ENCODE measurements at regions not wholly inside any gene's neighbourhood (a gene's known extent, or its start where the extent isn't known, plus 50 kb on each side); places are given as distances from the start of the nearest gene placed in this dataset.

GRCh38 chrX:110944311-110944750 lies 148.7 kb upstream of the CHRDL1 start:
- Histone ChIP-seq H3K4me1 (ENCODE audit: control insufficient read depth, extremely low read depth, insufficient read depth, low read length) (no peaks in the 10 kb centered on the region), H3K9ac (ENCODE audit: control insufficient read depth, extremely low read depth, insufficient read depth, low read length) (no peak overlapping the region), H3K27me3 (ENCODE audit: control insufficient read depth, extremely low read depth, insufficient read depth, low read length) (peaks cover 28% of the 10 kb centered on the region), H3K4me3 (ENCODE audit: control insufficient read depth in 2 of 3, extremely low read depth in 1 of 3, insufficient read depth in 2 of 3, low read depth in 1 of 3, low read length in 3 of 3) (no peak overlapping the region), H3K9me1 (ENCODE audit: control insufficient read depth, extremely low read depth, insufficient read depth, low read length) (no peaks in the 10 kb centered on the region), H2AFZ (ENCODE audit: control insufficient read depth, low read length) (no peak overlapping the region), H3K79me2 (ENCODE audit: control insufficient read depth, insufficient read depth, low read length) (no peaks in the 10 kb centered on the region), H3K27ac (ENCODE audit: control insufficient read depth, insufficient read depth, low read length) (no peak overlapping the region), H3K4me2 (ENCODE audit: control insufficient read depth, extremely low read depth, insufficient read depth, low read depth, low read length) (peak overlapping the region; percentile 12), H3K9me3 (ENCODE audit: control insufficient read depth, low read depth, low read length) (no peaks in the 10 kb centered on the region), H4K20me1 (ENCODE audit: control insufficient read depth, extremely low read depth, insufficient read depth, low read length) (no peaks in the 10 kb centered on the region), H3K36me3 (ENCODE audit: control insufficient read depth in 2 of 2, extremely low read depth in 1 of 2, insufficient read depth in 2 of 2, low read length in 2 of 2) (no peaks in the 10 kb centered on the region)
- DNase-seq (ENCODE audit: low read depth, low spot score) (no peak), FAIRE-seq (no peak)
- TF ChIP-seq EZH2 (IDR thresholded peaks at IDR 0.05; ENCODE audit: low read length) (no peak), CTCF (optimal IDR thresholded peaks at IDR 0.05 in 1 of 3, IDR thresholded peaks at IDR 0.05 in 1 of 3, conservative IDR thresholded peaks at IDR 0.05 in 1 of 3; ENCODE audit: extremely low read depth in 1 of 3, insufficient read depth in 2 of 3, low read length in 3 of 3) (no peak)
- dilution Hi-C loops (cut with MboI; ENCODE audit: extremely low pct_ligation_motif_present, low sequenced_read_pairs) = no loop called here

- Histone ChIP-seq H3K9me1 (ENCODE audit: control insufficient read depth, extremely low read depth, insufficient read depth, low read length) (no peaks in the 10 kb centered on the region), H3K27me3 (ENCODE audit: control insufficient read depth, extremely low read depth, insufficient read depth, low read length) (peaks cover 26% of the 10 kb centered on the region), H3K27ac (ENCODE audit: control insufficient read depth, insufficient read depth, low read length) (no peak overlapping the region), H3K4me2 (ENCODE audit: control insufficient read depth, extremely low read depth, insufficient read depth, low read depth, low read length) (no peak overlapping the region), H3K9me3 (ENCODE audit: control insufficient read depth, low read depth, low read length) (no peaks in the 10 kb centered on the region), H4K20me1 (ENCODE audit: control insufficient read depth, extremely low read depth, insufficient read depth, low read length) (no peaks in the 10 kb centered on the region), H3K9ac (ENCODE audit: control insufficient read depth, extremely low read depth, insufficient read depth, low read length) (no peak overlapping the region), H3K4me3 (ENCODE audit: control insufficient read depth in 2 of 3, extremely low read depth in 1 of 3, insufficient read depth in 2 of 3, low read depth in 1 of 3, low read length in 3 of 3) (no peak overlapping the region), H2AFZ (ENCODE audit: control insufficient read depth, low read length) (no peak overlapping the region), H3K36me3 (ENCODE audit: control insufficient read depth in 2 of 2, extremely low read depth in 1 of 2, insufficient read depth in 2 of 2, low read length in 2 of 2) (no peaks in the 10 kb centered on the region), H3K79me2 (ENCODE audit: control insufficient read depth, insufficient read depth, low read length) (no peaks in the 10 kb centered on the region), H3K4me1 (ENCODE audit: control insufficient read depth, extremely low read depth, insufficient read depth, low read length) (no peaks in the 10 kb centered on the region)
- no peak for TF ChIP-seq EZH2 (IDR thresholded peaks at IDR 0.05; ENCODE audit: low read length)
- TF ChIP-seq CTCF (optimal IDR thresholded peaks at IDR 0.05 in 1 of 3, IDR thresholded peaks at IDR 0.05 in 1 of 3, conservative IDR thresholded peaks at IDR 0.05 in 1 of 3; ENCODE audit: extremely low read depth in 1 of 3, insufficient read depth in 2 of 3, low read length in 3 of 3) = no peak
- dilution Hi-C loops (cut with MboI; ENCODE audit: extremely low pct_ligation_motif_present, low sequenced_read_pairs) = no loop called here
- no peak for FAIRE-seq
- DNase-seq (ENCODE audit: low read depth, low spot score) = no peak
These were observed 146.3 kb upstream of the CHRDL1 start for GRCh38 chrX:110941906-110942305.

All from keratinocyte (primary cell).